GM12892 (cell line): ENCODE measurements at regions not wholly inside any gene's neighbourhood (a gene's known extent, or its start where the extent isn't known, plus 50 kb on each side); places are given as distances from the start of the nearest gene placed in this dataset.

Experiments
- POLR2A ChIP-seq: IDR thresholded peaks from 2 replicates; pipeline ENCODE4 v1.6.1; 2011; ENCODE audit warnings: low read depth, low read length, control low read depth
- POLR2AphosphoS5 ChIP-seq: IDR thresholded peaks from 2 replicates; pipeline ENCODE4 v1.6.1; 2011; ENCODE audit warnings: low read depth, low read length, control low read depth

DNA sequence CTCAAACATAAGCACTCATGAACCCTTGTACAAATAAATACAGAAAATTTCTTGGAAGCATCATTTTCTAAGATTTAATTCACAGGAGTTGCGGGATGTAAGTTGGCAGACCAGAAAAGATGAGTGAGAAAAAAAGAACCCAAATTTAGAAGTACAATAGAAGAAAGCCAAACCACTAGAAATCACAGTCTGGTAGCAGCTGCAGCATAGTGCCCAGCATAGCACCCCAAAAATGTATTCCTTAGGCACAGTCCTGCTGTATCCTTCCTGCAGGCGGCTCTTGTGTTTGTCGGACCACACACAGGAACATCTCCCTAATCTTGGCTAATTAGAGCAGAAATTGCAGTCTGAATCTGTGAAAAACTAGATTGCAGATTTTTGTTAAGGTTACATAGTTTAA, 208.5 kb upstream of the TRPM3 start:
- TF ChIP-seq POLR2A = no peak
- TF ChIP-seq POLR2AphosphoS5 = no peak
